Ishikawa (cell line): ENCODE measurements at regions not wholly inside any gene's neighbourhood (a gene's known extent, or its start where the extent isn't known, plus 50 kb on each side); places are given as distances from the start of the nearest gene placed in this dataset.

Source experiments
- CEBPB ChIP-seq: IDR thresholded peaks from 2 replicates; pipeline ENCODE4 v1.6.1; 2012
- CREB1 ChIP-seq: IDR thresholded peaks from 2 replicates; pipeline ENCODE4 v1.6.1; 2012; ENCODE audit warnings: low read depth
- EGR1 ChIP-seq: IDR thresholded peaks from 2 replicates; pipeline ENCODE4 v1.6.1; 2012
- EP300 ChIP-seq: IDR thresholded peaks from 2 replicates; pipeline ENCODE4 v1.6.1; 2012; ENCODE audit warnings: borderline replicate concordance
- NFIC ChIP-seq: IDR thresholded peaks from 2 replicates; pipeline ENCODE4 v1.6.1; 2012
- TAF1 ChIP-seq: IDR thresholded peaks from 2 replicates; pipeline ENCODE4 v1.6.1; 2012; ENCODE audit warnings: low read depth, mild to moderate bottlenecking
- YY1 ChIP-seq: IDR thresholded peaks from 2 replicates; pipeline ENCODE4 v1.6.1; 2012; ENCODE audit warnings: low read depth
- TF ChIP-seq, protein P1 (sequence below): IDR thresholded peaks from 2 replicates; pipeline ENCODE4 v1.6.1; 2012
- TF ChIP-seq, protein P2 (sequence below): IDR thresholded peaks from 2 replicates; pipeline ENCODE4 v1.6.1; 2012; ENCODE audit warnings: low read depth, mild to moderate bottlenecking
- TF ChIP-seq, protein P3 (sequence below): IDR thresholded peaks from 2 replicates; pipeline ENCODE4 v1.6.1; 2012

DNA sequence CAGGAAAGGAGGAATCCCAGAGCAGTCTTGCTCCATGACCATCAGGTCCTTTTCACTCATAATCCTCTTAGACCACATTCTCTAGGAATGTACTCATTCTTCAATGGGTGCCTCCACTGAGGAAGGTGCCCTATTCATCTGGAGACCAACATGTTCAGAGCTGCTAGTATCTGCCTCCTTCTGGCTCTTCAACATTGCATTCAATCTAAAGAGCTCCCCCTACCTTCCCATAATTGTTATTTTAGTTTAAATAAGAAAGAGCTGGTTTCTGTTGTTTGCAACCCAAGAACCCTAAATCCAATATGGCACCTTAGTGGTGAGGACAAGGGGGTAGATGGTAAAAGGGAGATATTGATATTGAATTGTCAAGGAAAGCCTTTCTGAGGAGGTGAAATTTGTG, 67.6 kb downstream of the SCN11A start:
- TF ChIP-seq TAF1 (no peak), CREB1 (no peak), EGR1 (no peak), CEBPB (no peak), EP300 (no peak), YY1 (no peak), NFIC (no peak)
- TF ChIP-seq, protein P1, sequence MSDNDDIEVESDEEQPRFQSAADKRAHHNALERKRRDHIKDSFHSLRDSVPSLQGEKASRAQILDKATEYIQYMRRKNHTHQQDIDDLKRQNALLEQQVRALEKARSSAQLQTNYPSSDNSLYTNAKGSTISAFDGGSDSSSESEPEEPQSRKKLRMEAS = no peak
- TF ChIP-seq, protein P2, sequence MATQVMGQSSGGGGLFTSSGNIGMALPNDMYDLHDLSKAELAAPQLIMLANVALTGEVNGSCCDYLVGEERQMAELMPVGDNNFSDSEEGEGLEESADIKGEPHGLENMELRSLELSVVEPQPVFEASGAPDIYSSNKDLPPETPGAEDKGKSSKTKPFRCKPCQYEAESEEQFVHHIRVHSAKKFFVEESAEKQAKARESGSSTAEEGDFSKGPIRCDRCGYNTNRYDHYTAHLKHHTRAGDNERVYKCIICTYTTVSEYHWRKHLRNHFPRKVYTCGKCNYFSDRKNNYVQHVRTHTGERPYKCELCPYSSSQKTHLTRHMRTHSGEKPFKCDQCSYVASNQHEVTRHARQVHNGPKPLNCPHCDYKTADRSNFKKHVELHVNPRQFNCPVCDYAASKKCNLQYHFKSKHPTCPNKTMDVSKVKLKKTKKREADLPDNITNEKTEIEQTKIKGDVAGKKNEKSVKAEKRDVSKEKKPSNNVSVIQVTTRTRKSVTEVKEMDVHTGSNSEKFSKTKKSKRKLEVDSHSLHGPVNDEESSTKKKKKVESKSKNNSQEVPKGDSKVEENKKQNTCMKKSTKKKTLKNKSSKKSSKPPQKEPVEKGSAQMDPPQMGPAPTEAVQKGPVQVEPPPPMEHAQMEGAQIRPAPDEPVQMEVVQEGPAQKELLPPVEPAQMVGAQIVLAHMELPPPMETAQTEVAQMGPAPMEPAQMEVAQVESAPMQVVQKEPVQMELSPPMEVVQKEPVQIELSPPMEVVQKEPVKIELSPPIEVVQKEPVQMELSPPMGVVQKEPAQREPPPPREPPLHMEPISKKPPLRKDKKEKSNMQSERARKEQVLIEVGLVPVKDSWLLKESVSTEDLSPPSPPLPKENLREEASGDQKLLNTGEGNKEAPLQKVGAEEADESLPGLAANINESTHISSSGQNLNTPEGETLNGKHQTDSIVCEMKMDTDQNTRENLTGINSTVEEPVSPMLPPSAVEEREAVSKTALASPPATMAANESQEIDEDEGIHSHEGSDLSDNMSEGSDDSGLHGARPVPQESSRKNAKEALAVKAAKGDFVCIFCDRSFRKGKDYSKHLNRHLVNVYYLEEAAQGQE = no peak
- TF ChIP-seq, protein P3, sequence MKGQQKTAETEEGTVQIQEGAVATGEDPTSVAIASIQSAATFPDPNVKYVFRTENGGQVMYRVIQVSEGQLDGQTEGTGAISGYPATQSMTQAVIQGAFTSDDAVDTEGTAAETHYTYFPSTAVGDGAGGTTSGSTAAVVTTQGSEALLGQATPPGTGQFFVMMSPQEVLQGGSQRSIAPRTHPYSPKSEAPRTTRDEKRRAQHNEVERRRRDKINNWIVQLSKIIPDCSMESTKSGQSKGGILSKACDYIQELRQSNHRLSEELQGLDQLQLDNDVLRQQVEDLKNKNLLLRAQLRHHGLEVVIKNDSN = no peak
